ENCODE measurements at regions not wholly inside any gene's neighbourhood (a gene's known extent, or its start where the extent isn't known, plus 50 kb on each side); places are given as distances from the start of the nearest gene placed in this dataset.

DNA sequence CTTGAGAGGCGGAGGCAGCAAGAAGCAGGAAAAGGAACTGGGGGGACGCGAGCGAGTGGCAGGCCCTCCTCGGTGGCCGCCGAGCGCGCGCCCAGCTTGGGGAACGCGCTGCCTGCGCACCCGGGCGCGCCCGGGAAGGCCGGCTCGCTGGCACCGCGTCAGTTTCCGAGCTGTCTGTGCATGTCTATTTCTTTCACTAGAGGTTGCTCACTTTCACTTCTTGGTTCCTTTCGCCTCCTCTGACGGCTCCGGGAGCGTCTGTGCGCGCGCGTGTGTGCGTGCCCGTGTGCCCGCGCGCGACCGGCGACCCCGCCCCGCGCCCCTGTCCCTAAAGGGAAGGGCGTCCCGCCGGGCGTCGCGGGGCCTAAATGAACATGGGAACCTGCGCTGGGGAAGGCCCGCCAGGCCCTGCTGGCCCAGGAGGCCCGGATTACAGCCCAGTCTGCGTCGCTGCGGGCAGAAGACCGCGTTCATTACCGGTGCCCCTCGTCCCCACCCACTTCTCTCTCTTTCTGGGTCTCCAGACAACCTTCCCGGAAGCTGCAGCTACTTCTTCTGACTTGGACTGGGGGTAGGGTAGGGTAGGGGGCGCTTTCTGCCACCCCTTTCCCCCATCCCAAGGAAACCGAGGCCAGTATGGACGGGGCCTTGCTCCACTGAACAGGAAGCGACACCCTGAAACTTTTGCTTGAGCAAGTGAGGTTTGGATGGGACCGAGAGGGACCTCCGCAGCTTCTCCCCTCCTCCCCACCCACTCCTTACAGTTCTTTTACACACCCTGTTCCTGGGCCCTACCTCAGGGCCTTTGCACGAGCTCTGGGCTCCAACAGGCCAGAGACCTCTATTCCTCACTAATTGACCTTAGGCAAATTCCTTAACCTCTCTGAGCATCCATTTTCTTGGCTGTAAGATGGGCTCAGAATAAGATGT lies 205.8 kb upstream of the IER5L start:
- peak; percentile 54 to 89 (median 73) for DNase-seq
- no peaks in the 10 kb centered on the region for H3K36me3 Mint-ChIP-seq (ENCODE audit: low read depth)
- no peak for TF ChIP-seq CTCF (IDR thresholded peaks at IDR 0.05)
- CTCF ChIA-PET: interaction anchor here (0.9 to 1.6 kb wide), 4 partner anchors 77 to 253 kb away, joined by 3 to 6 read pairs (median 4); no protein-coding TSS in a partner anchor
- Histone ChIP-seq H3K9me3 (ENCODE audit: control insufficient read depth in 1 of 2, insufficient read depth in 1 of 2, low read length in 2 of 2) (no peaks in the 10 kb centered on the region), H3K4me1 (ENCODE audit: insufficient read depth, low read length) (peaks cover 21% of the 10 kb centered on the region), H3K27ac (ENCODE audit: low read depth in 1 of 2, low read length in 2 of 2) (peak overlapping the region; percentile 79 to 85), H3K36me3 (ENCODE audit: insufficient read depth, low read length) (no peaks in the 10 kb centered on the region), H3K4me3 (ENCODE audit: low read length) (peak overlapping the region; percentile 66), H3K27me3 (ENCODE audit: control insufficient read depth in 1 of 2, insufficient read depth in 2 of 2, low read length in 2 of 2) (no peaks in the 10 kb centered on the region)
- peak; percentile 93 for ATAC-seq (ENCODE audit: poor library complexity)
- H3K27ac Mint-ChIP-seq: peak overlapping the region; percentile 83
- peak overlapping the region; percentile 84 for H3K4me3 Mint-ChIP-seq
- H3K27me3 Mint-ChIP-seq: no peaks in the 10 kb centered on the region
- H3K9me3 Mint-ChIP-seq: no peaks in the 10 kb centered on the region
- H3K4me1 Mint-ChIP-seq (ENCODE audit: low read depth): peaks cover 10% of the 10 kb centered on the region
- intact Hi-C loops (cut with DNase I, micrococcal nuclease): loop anchor here (1.0 to 10.0 kb wide), 5 partner anchors 29 to 231 kb away; partner anchors contain the start of gene IER5L (in 1 of the 2)
- POLR2A ChIA-PET: interaction anchor here (0.6 to 2.9 kb wide), 18 partner anchors 29 to 252 kb away, joined by 3 to 14 read pairs (median 5); partner anchors contain the start of genes IER5L and NTMT1

- POLR2A ChIA-PET: interaction anchor here (0.6 to 2.9 kb wide), 18 partner anchors 30 to 251 kb away, joined by 3 to 14 read pairs (median 5); partner anchors contain the start of genes IER5L and NTMT1
- Histone ChIP-seq H3K27ac (ENCODE audit: low read depth in 1 of 2, low read length in 2 of 2) (peak overlapping the region in 1 of 2 donors; percentile 79), H3K4me3 (ENCODE audit: low read length) (peak overlapping the region; percentile 66), H3K4me1 (ENCODE audit: insufficient read depth, low read length) (peaks cover 21% of the 10 kb centered on the region), H3K36me3 (ENCODE audit: insufficient read depth, low read length) (no peaks in the 10 kb centered on the region), H3K27me3 (ENCODE audit: control insufficient read depth in 1 of 2, insufficient read depth in 2 of 2, low read length in 2 of 2) (no peaks in the 10 kb centered on the region), H3K9me3 (ENCODE audit: control insufficient read depth in 1 of 2, insufficient read depth in 1 of 2, low read length in 2 of 2) (no peaks in the 10 kb centered on the region)
- Mint-ChIP-seq H3K27me3 (no peaks in the 10 kb centered on the region), H3K9me3 (no peaks in the 10 kb centered on the region), H3K4me3 (peak overlapping the region; percentile 84), H3K27ac (peak overlapping the region; percentile 83), H3K4me1 (ENCODE audit: low read depth) (peaks cover 10% of the 10 kb centered on the region), H3K36me3 (ENCODE audit: low read depth) (no peaks in the 10 kb centered on the region)
- intact Hi-C loops (cut with DNase I, micrococcal nuclease): loop anchor here (1.0 to 10.0 kb wide), 5 partner anchors 30 to 232 kb away; partner anchors contain the start of gene IER5L (in 1 of the 2)
- DNase-seq (peak in 1 of 14 experiments; percentile 13), ATAC-seq (ENCODE audit: poor library complexity) (no peak)
- CTCF ChIA-PET: interaction anchor here (0.7 to 1.6 kb wide), 5 partner anchors 36 to 252 kb away, joined by 3 to 6 read pairs (median 3); no protein-coding TSS in a partner anchor
- no peak for TF ChIP-seq CTCF (IDR thresholded peaks at IDR 0.05)
These were observed 205.0 kb upstream of the IER5L start for GRCh38 chr9:129383019-129383560.

DNA sequence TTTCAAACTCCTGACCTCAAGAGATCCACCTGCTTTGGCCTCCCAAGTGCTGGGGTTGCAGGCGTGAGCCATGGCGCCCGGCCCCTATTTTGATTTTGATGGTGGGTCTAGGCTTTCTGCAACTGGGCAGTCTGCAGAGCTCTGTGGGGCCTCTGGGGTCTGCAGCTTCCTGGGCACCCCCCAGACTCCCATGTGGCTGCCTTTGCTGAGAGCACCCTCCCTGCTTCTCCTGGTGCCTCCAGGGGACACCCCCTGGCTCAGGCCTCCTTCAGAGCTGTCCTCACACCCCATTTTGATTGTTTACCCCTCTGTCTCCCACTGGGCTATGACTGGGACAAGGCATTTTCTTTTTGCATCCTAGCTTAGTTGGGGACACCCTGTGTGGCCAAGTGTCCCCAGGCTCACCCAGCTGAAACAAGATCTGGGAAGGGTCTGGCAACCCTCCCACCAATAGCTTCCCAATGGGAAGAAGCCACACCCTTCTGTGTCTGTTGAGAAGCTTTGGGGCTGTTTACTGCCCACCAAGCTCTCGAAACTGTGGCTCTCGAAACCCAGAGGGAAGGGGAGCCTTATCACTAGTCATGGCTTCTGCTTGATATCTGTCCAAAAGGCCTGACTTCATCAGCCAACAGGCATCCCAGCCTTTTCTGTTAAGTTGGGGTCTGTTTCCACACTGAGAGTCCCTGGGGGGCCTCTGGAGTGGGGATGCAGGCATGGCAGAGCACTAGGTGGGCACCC lies 204.4 kb upstream of the IER5L start:
- DNase-seq (peak in 1 of 14 experiments; percentile 28), ATAC-seq (ENCODE audit: poor library complexity) (no peak)
- Histone ChIP-seq H3K27ac (ENCODE audit: low read depth in 1 of 2, low read length in 2 of 2) (no peak overlapping the region), H3K27me3 (ENCODE audit: control insufficient read depth in 1 of 2, insufficient read depth in 2 of 2, low read length in 2 of 2) (no peaks in the 10 kb centered on the region), H3K4me3 (ENCODE audit: low read length) (no peak overlapping the region), H3K4me1 (ENCODE audit: insufficient read depth, low read length) (peaks cover 21% of the 10 kb centered on the region), H3K36me3 (ENCODE audit: insufficient read depth, low read length) (no peaks in the 10 kb centered on the region), H3K9me3 (ENCODE audit: control insufficient read depth in 1 of 2, insufficient read depth in 1 of 2, low read length in 2 of 2) (no peaks in the 10 kb centered on the region)
- POLR2A ChIA-PET: interaction anchor here (0.6 to 2.9 kb wide), 9 partner anchors 43 to 243 kb away, joined by 3 to 14 read pairs (median 7); partner anchors contain the start of genes IER5L and NTMT1
- no peaks in the 10 kb centered on the region for H3K36me3 Mint-ChIP-seq (ENCODE audit: low read depth)
- H3K9me3 Mint-ChIP-seq: no peaks in the 10 kb centered on the region
- peak overlapping the region; percentile 68 for H3K4me3 Mint-ChIP-seq
- no peak for TF ChIP-seq CTCF (IDR thresholded peaks at IDR 0.05)
- intact Hi-C loops (cut with DNase I, micrococcal nuclease): loop anchor here (1.0 to 10.0 kb wide), 5 partner anchors 31 to 232 kb away; partner anchors contain the start of gene IER5L (in 1 of the 2)
- peaks cover 10% of the 10 kb centered on the region for H3K4me1 Mint-ChIP-seq (ENCODE audit: low read depth)
- H3K27ac Mint-ChIP-seq: peak overlapping the region; percentile 61
- no peaks in the 10 kb centered on the region for H3K27me3 Mint-ChIP-seq
- CTCF ChIA-PET: interaction anchor here (0.7 to 1.5 kb wide), 3 partner anchors 35 to 251 kb away, joined by 3 to 5 read pairs (median 3); no protein-coding TSS in a partner anchor

Measured in CD4-positive, alpha-beta T cell (primary cell).